Erythroblast (primary cell): ENCODE measurements at regions not wholly inside any gene's neighbourhood (a gene's known extent, or its start where the extent isn't known, plus 50 kb on each side); places are given as distances from the start of the nearest gene placed in this dataset.

Experiments used
- GATA1 ChIP-seq: IDR thresholded peaks from 2 replicates; pipeline ENCODE4 v1.6.1; 2011; ENCODE audit warnings: low read depth, mild to moderate bottlenecking, control low read depth, low read length, moderate library complexity
- POLR2A ChIP-seq: IDR thresholded peaks from 2 replicates; pipeline ENCODE4 v1.6.1; 2011; ENCODE audit warnings: mild to moderate bottlenecking, low read length

DNA sequence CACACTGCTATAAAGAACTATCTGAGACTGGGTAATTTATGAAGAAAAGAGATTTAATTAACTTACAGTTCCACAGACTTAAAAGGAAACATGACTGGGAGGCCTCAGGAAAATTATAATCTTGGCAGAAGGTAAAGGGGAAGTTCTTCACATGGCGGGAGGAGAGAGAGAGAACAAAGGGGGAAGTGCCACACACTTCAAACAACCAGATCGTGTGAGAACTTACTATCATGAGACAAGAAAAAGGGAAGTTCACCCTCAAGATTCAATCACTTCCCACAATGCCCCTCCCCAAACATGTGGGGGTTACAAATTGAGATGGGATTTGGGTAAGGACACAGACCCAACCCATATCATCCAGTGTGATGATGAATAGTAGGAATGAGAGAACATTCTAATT lies 366.5 kb downstream of the LRFN5 start:
- TF ChIP-seq POLR2A (no peak), GATA1 (no peak)
